Transverse colon (tissue), 4 donors: ENCODE measurements at regions not wholly inside any gene's neighbourhood (a gene's known extent, or its start where the extent isn't known, plus 50 kb on each side); places are given as distances from the start of the nearest gene placed in this dataset.
A peak's percentile ranks its signal among the peaks of the same experiment; 100 is the strongest.

ENCODE experiments used
- DNase-seq: peaks from one replicate; pipeline ENCODE4 v3.0.0-alpha.2; 2019
- H3K27ac ChIP-seq, 4 donors: fragments of 200-600 bp; sonication (generic); 2 replicates each; pipeline ENCODE4 v1.5.1; 2016 to 2018; ENCODE audit warnings: inconsistent platforms in 4 of 4
- H3K27me3 ChIP-seq: fragments of 200-600 bp; sonication (generic); 2 replicates; pipeline ENCODE4 v1.5.1; 2017; ENCODE audit warnings: inconsistent platforms
- H3K36me3 ChIP-seq, 4 donors: fragments of 200-600 bp; sonication (generic); 2 replicates each; pipeline ENCODE4 v1.5.1; 2017 to 2019; ENCODE audit warnings: inconsistent platforms in 4 of 4
- H3K4me1 ChIP-seq, 4 donors: fragments of 200-600 bp; sonication (generic); 2 replicates each; pipeline ENCODE4 v1.5.1; 2017 to 2020; ENCODE audit warnings: inconsistent platforms in 4 of 4
- H3K4me3 ChIP-seq, 4 donors: fragments of 200-600 bp; sonication (generic); 1 replicate in 1 of 4; 2 replicates in 3 of 4; pipeline versions ENCODE4 v1.5.1 to v1.6.1; 2017 to 2019; ENCODE audit warnings: inconsistent platforms in 4 of 4
- H3K9me3 ChIP-seq, 2 donors: fragments of 200-600 bp; sonication (generic); 2 replicates each; pipeline ENCODE4 v1.5.1; 2017 to 2019; ENCODE audit warnings: inconsistent platforms in 2 of 2
- CTCF ChIP-seq, 5 experiments: fragments of 200-600 bp in 3 of 5; fragments of 450-650 bp in 2 of 5; sonication (generic) in 3 of 5; IDR thresholded peaks; 1 replicate in 2 of 5; 2 replicates in 3 of 5; pipeline ENCODE4 v1.5.1; 2016 to 2017; ENCODE audit warnings: antibody characterized with exemption in 5 of 5, inconsistent platforms in 3 of 5, mild to moderate bottlenecking in 2 of 5, moderate library complexity in 1 of 5
- EP300 ChIP-seq: sonication (generic); formaldehyde crosslinking; IDR thresholded peaks from one replicate; pipeline ENCODE4 v1.6.1; 2017; ENCODE audit warnings: antibody characterized with exemption, low read depth
- POLR2A ChIP-seq: fragments of 450-650 bp; IDR thresholded peaks from one replicate; pipeline ENCODE4 v1.6.1; 2016; ENCODE audit warnings: antibody characterized with exemption, mild to moderate bottlenecking, moderate library complexity
- POLR2AphosphoS5 ChIP-seq, 3 donors: sonication (generic); formaldehyde crosslinking; IDR thresholded peaks; one replicate each; pipeline ENCODE4 v1.6.1; 2016; ENCODE audit warnings: antibody characterized with exemption in 3 of 3
- WGBS, 2 donors: methylation state at CpG; one replicate each; pipeline ENCODE4 v1.1.5; 2018; ENCODE audit warnings: low coverage in 1 of 2; 5-methylcytosine and 5-hydroxymethylcytosine counted together
- in situ Hi-C, 4 donors: fragments of 200-750 bp; cut with MboI; loops; one replicate each; pipeline versions ENCODE4 v1.15.0 to v1.15.1; 2017; ENCODE audit warnings: low sequenced_read_pairs in 3 of 4, low pct_ligation_motif_present in 1 of 4, low pct_unique_long_range_greater_than_20kb in 1 of 4
- intact Hi-C: fragments of 100-400 bp; cut with DNase I; formaldehyde crosslinking; loops from one replicate; pipeline ENCODE4 v1.15.1; 2023; ENCODE audit warnings: low total_unique reads

GRCh38 chr13:109344552-109345157 lies 441.7 kb downstream of the IRS2 start:
- in situ Hi-C loops (no loop called here), intact Hi-C loops (no loop called here)
- Histone ChIP-seq H3K4me1 (no peaks in the 10 kb centered on the region), H3K9me3 (no peaks in the 10 kb centered on the region), H3K27me3 (no peaks in the 10 kb centered on the region), H3K36me3 (no peaks in the 10 kb centered on the region), H3K4me3 (no peak overlapping the region), H3K27ac (no peak overlapping the region)
- whole genome bisulfite sequencing, 2 donors = 82 to 84% methylated on average over 2 to 9 of the region's 9 CpGs
- no peak for DNase-seq
- TF ChIP-seq POLR2AphosphoS5 (IDR thresholded peaks at IDR 0.05) (no peak), POLR2A (no peak), EP300 (no peak), CTCF (IDR thresholded peaks at IDR 0.05) (no peak)

- Histone ChIP-seq H3K27me3 (no peaks in the 10 kb centered on the region), H3K27ac (no peak overlapping the region), H3K36me3 (no peaks in the 10 kb centered on the region), H3K4me1 (peaks cover 0 to 2% (median 0%) of the 10 kb centered on the region in 4 donors), H3K9me3 (no peaks in the 10 kb centered on the region), H3K4me3 (no peak overlapping the region)
- WGBS, 2 donors = 32 to 64% methylated on average over 1 of the region's 1 CpG
- TF ChIP-seq POLR2AphosphoS5 (IDR thresholded peaks at IDR 0.05) (no peak), POLR2A (no peak), EP300 (no peak), CTCF (IDR thresholded peaks at IDR 0.05) (no peak)
- intact Hi-C loops = no loop called here
- no peak for DNase-seq
- in situ Hi-C loops = no loop called here
Measured at GRCh38 chr13:109336730-109337129, 449.7 kb downstream of the IRS2 start.

GRCh38 chr13:109333893-109334651 lies 452.3 kb downstream of the IRS2 start:
- intact Hi-C loops (no loop called here), in situ Hi-C loops (no loop called here)
- no peak for TF ChIP-seq EP300
- no peak for TF ChIP-seq POLR2A
- TF ChIP-seq POLR2AphosphoS5 (IDR thresholded peaks at IDR 0.05) = no peak
- TF ChIP-seq CTCF (IDR thresholded peaks at IDR 0.05) = no peak
- Histone ChIP-seq H3K27ac (no peak overlapping the region), H3K36me3 (no peaks in the 10 kb centered on the region), H3K27me3 (no peaks in the 10 kb centered on the region), H3K9me3 (no peaks in the 10 kb centered on the region), H3K4me3 (no peak overlapping the region), H3K4me1 (peaks cover 0 to 2% (median 0%) of the 10 kb centered on the region in 4 donors)
- DNase-seq = no peak
- 73 to 80% methylated on average over 1 to 8 of the region's 8 CpGs for WGBS, 2 donors

GRCh38 chr13:109332506-109333499 lies 453.6 kb downstream of the IRS2 start:
- no peak overlapping the region for H3K27ac ChIP-seq
- WGBS, 2 donors = 60 to 61% methylated on average over 6 to 25 of the region's 26 CpGs
- peaks cover 0 to 2% (median 0%) of the 10 kb centered on the region in 4 donors for H3K4me1 ChIP-seq
- intact Hi-C loops = no loop called here
- in situ Hi-C loops = no loop called here
- peak overlapping the region in 1 of 4 donors; percentile 16 for H3K4me3 ChIP-seq
- H3K27me3 ChIP-seq = no peaks in the 10 kb centered on the region
- H3K9me3 ChIP-seq = no peaks in the 10 kb centered on the region
- TF ChIP-seq POLR2A (no peak), CTCF (IDR thresholded peaks at IDR 0.05) (no peak), POLR2AphosphoS5 (IDR thresholded peaks at IDR 0.05) (no peak), EP300 (no peak)
- peak; percentile 19 for DNase-seq
- H3K36me3 ChIP-seq = no peaks in the 10 kb centered on the region
